ENCODE measurements at regions not wholly inside any gene's neighbourhood (a gene's known extent, or its start where the extent isn't known, plus 50 kb on each side); places are given as distances from the start of the nearest gene placed in this dataset.
"Not testable (repeated sequence)": the region's sequence is repeated elsewhere in the genome, so short reads cannot be mapped to it uniquely, and the experiment has no call there.

GRCh38 chr10:45151467-45152214 is 150.9 kb downstream of the ZNF22 start:
- no peaks in the 10 kb centered on the region for H3K4me1 ChIP-seq (ENCODE audit: control insufficient read depth in 1 of 2, insufficient read depth in 2 of 2, low read length in 2 of 2)
- no peak overlapping the region for H3K27ac ChIP-seq (ENCODE audit: low read depth, low read length)
- no peaks in the 10 kb centered on the region for H3K9me3 ChIP-seq (ENCODE audit: control insufficient read depth in 1 of 2, low read length in 2 of 2)
- no peak overlapping the region for H3K9ac ChIP-seq (ENCODE audit: low read depth in 1 of 2, low read length in 2 of 2)
- no peak overlapping the region for H3K4me3 ChIP-seq (ENCODE audit: low read depth in 1 of 2, low read length in 2 of 2)
- no peaks in the 10 kb centered on the region for H3K27me3 ChIP-seq (ENCODE audit: control insufficient read depth in 1 of 2, insufficient read depth in 2 of 2, low read length in 2 of 2)
- no peaks in the 10 kb centered on the region for H3K36me3 ChIP-seq (ENCODE audit: control insufficient read depth in 1 of 2, insufficient read depth in 2 of 2, low read length in 2 of 2)

GRCh38 chr10:45152726-45153125 is 152.0 kb downstream of the ZNF22 start:
- Histone ChIP-seq H3K4me3 (ENCODE audit: low read depth in 1 of 2, low read length in 2 of 2) (no peak overlapping the region), H3K9me3 (ENCODE audit: control insufficient read depth in 1 of 2, low read length in 2 of 2) (no peaks in the 10 kb centered on the region), H3K9ac (ENCODE audit: low read depth in 1 of 2, low read length in 2 of 2) (no peak overlapping the region), H3K4me1 (ENCODE audit: control insufficient read depth in 1 of 2, insufficient read depth in 2 of 2, low read length in 2 of 2) (no peaks in the 10 kb centered on the region), H3K27me3 (ENCODE audit: control insufficient read depth in 1 of 2, insufficient read depth in 2 of 2, low read length in 2 of 2) (no peaks in the 10 kb centered on the region), H3K27ac (ENCODE audit: low read depth, low read length) (no peak overlapping the region), H3K36me3 (ENCODE audit: control insufficient read depth in 1 of 2, insufficient read depth in 2 of 2, low read length in 2 of 2) (no peaks in the 10 kb centered on the region)

GRCh38 chr10:45154502-45154901 is 153.8 kb downstream of the ZNF22 start:
- H3K9me3 ChIP-seq (ENCODE audit: control insufficient read depth in 1 of 2, low read length in 2 of 2), result no peaks in the 10 kb centered on the region
- H3K27ac ChIP-seq (ENCODE audit: low read depth, low read length), result no peak overlapping the region
- H3K27me3 ChIP-seq (ENCODE audit: control insufficient read depth in 1 of 2, insufficient read depth in 2 of 2, low read length in 2 of 2), result no peaks in the 10 kb centered on the region
- no peak overlapping the region for H3K9ac ChIP-seq (ENCODE audit: low read depth in 1 of 2, low read length in 2 of 2)
- no peak overlapping the region for H3K4me3 ChIP-seq (ENCODE audit: low read depth in 1 of 2, low read length in 2 of 2)
- H3K36me3 ChIP-seq (ENCODE audit: control insufficient read depth in 1 of 2, insufficient read depth in 2 of 2, low read length in 2 of 2), result no peaks in the 10 kb centered on the region
- H3K4me1 ChIP-seq (ENCODE audit: control insufficient read depth in 1 of 2, insufficient read depth in 2 of 2, low read length in 2 of 2), result no peaks in the 10 kb centered on the region

GRCh38 chr10:45155784-45156183 is 155.1 kb downstream of the ZNF22 start:
- no peaks in the 10 kb centered on the region for H3K9me3 ChIP-seq (ENCODE audit: control insufficient read depth in 1 of 2, low read length in 2 of 2)

GRCh38 chr10:45160271-45160670 is 155.1 kb downstream of the OR13A1 start:
- no peaks in the 10 kb centered on the region for H3K36me3 ChIP-seq (ENCODE audit: control insufficient read depth in 1 of 2, insufficient read depth in 2 of 2, low read length in 2 of 2)
- no peaks in the 10 kb centered on the region for H3K27me3 ChIP-seq (ENCODE audit: control insufficient read depth in 1 of 2, insufficient read depth in 2 of 2, low read length in 2 of 2)
- H3K4me3 ChIP-seq (ENCODE audit: low read depth in 1 of 2, low read length in 2 of 2), result no peak overlapping the region
- H3K27ac ChIP-seq (ENCODE audit: low read depth, low read length), result no peak overlapping the region
- H3K9me3 ChIP-seq (ENCODE audit: control insufficient read depth in 1 of 2, low read length in 2 of 2), result no peaks in the 10 kb centered on the region
- no peak overlapping the region for H3K9ac ChIP-seq (ENCODE audit: low read depth in 1 of 2, low read length in 2 of 2)
- H3K4me1 ChIP-seq (ENCODE audit: control insufficient read depth in 1 of 2, insufficient read depth in 2 of 2, low read length in 2 of 2), result no peaks in the 10 kb centered on the region

More at GRCh38 chr10:45155784-45156183, 155.1 kb downstream of the ZNF22 start:
- Histone ChIP-seq H3K27ac (ENCODE audit: low read depth, low read length) (no peak overlapping the region), H3K4me3 (ENCODE audit: low read depth in 1 of 2, low read length in 2 of 2) (no peak overlapping the region), H3K9ac (ENCODE audit: low read depth in 1 of 2, low read length in 2 of 2) (no peak overlapping the region), H3K4me1 (ENCODE audit: control insufficient read depth in 1 of 2, insufficient read depth in 2 of 2, low read length in 2 of 2) (no peaks in the 10 kb centered on the region), H3K36me3 (ENCODE audit: control insufficient read depth in 1 of 2, insufficient read depth in 2 of 2, low read length in 2 of 2) (no peaks in the 10 kb centered on the region), H3K27me3 (ENCODE audit: control insufficient read depth in 1 of 2, insufficient read depth in 2 of 2, low read length in 2 of 2) (no peaks in the 10 kb centered on the region)

- H3K36me3 ChIP-seq (ENCODE audit: control insufficient read depth in 1 of 2, insufficient read depth in 2 of 2, low read length in 2 of 2), result no peaks in the 10 kb centered on the region
- H3K4me3 ChIP-seq (ENCODE audit: low read depth in 1 of 2, low read length in 2 of 2), result no peak overlapping the region
- H3K27me3 ChIP-seq (ENCODE audit: control insufficient read depth in 1 of 2, insufficient read depth in 2 of 2, low read length in 2 of 2), result no peaks in the 10 kb centered on the region
- no peak overlapping the region for H3K9ac ChIP-seq (ENCODE audit: low read depth in 1 of 2, low read length in 2 of 2)
- no peaks in the 10 kb centered on the region for H3K4me1 ChIP-seq (ENCODE audit: control insufficient read depth in 1 of 2, insufficient read depth in 2 of 2, low read length in 2 of 2)
- H3K27ac ChIP-seq (ENCODE audit: low read depth, low read length), result no peak overlapping the region
- H3K9me3 ChIP-seq (ENCODE audit: control insufficient read depth in 1 of 2, low read length in 2 of 2), result no peaks in the 10 kb centered on the region
Observed at GRCh38 chr10:45163315-45163975, 152.0 kb downstream of the OR13A1 start.

GRCh38 chr10:45175520-45176118 is 139.8 kb downstream of the OR13A1 start:
- not testable (repeated sequence) for H3K9me3 ChIP-seq (ENCODE audit: control insufficient read depth in 1 of 2, low read length in 2 of 2); H3K27me3 ChIP-seq (ENCODE audit: control insufficient read depth in 1 of 2, insufficient read depth in 2 of 2, low read length in 2 of 2); H3K36me3 ChIP-seq (ENCODE audit: control insufficient read depth in 1 of 2, insufficient read depth in 2 of 2, low read length in 2 of 2); H3K27ac ChIP-seq (ENCODE audit: low read depth, low read length); H3K9ac ChIP-seq (ENCODE audit: low read depth in 1 of 2, low read length in 2 of 2); H3K4me3 ChIP-seq (ENCODE audit: low read depth in 1 of 2, low read length in 2 of 2); H3K4me1 ChIP-seq (ENCODE audit: control insufficient read depth in 1 of 2, insufficient read depth in 2 of 2, low read length in 2 of 2)

- Histone ChIP-seq H3K9ac (ENCODE audit: low read depth in 1 of 2, low read length in 2 of 2) (no peak overlapping the region), H3K36me3 (ENCODE audit: control insufficient read depth in 1 of 2, insufficient read depth in 2 of 2, low read length in 2 of 2) (no peaks in the 10 kb centered on the region), H3K27ac (ENCODE audit: low read depth, low read length) (no peak overlapping the region), H3K27me3 (ENCODE audit: control insufficient read depth in 1 of 2, insufficient read depth in 2 of 2, low read length in 2 of 2) (no peaks in the 10 kb centered on the region), H3K4me1 (ENCODE audit: control insufficient read depth in 1 of 2, insufficient read depth in 2 of 2, low read length in 2 of 2) (no peaks in the 10 kb centered on the region), H3K9me3 (ENCODE audit: control insufficient read depth in 1 of 2, low read length in 2 of 2) (no peaks in the 10 kb centered on the region), H3K4me3 (ENCODE audit: low read depth in 1 of 2, low read length in 2 of 2) (no peak overlapping the region)
Observed at GRCh38 chr10:45179691-45180090, 135.7 kb downstream of the OR13A1 start.

GRCh38 chr10:45180507-45180906 is 134.9 kb downstream of the OR13A1 start:
- Histone ChIP-seq H3K36me3 (ENCODE audit: control insufficient read depth in 1 of 2, insufficient read depth in 2 of 2, low read length in 2 of 2) (no peaks in the 10 kb centered on the region), H3K9me3 (ENCODE audit: control insufficient read depth in 1 of 2, low read length in 2 of 2) (no peaks in the 10 kb centered on the region), H3K27ac (ENCODE audit: low read depth, low read length) (no peak overlapping the region), H3K4me1 (ENCODE audit: control insufficient read depth in 1 of 2, insufficient read depth in 2 of 2, low read length in 2 of 2) (no peaks in the 10 kb centered on the region), H3K27me3 (ENCODE audit: control insufficient read depth in 1 of 2, insufficient read depth in 2 of 2, low read length in 2 of 2) (no peaks in the 10 kb centered on the region), H3K4me3 (ENCODE audit: low read depth in 1 of 2, low read length in 2 of 2) (no peak overlapping the region), H3K9ac (ENCODE audit: low read depth in 1 of 2, low read length in 2 of 2) (no peak overlapping the region)

All from duodenal mucosa (tissue), 2 donors.